MCF 10A (cell line): ENCODE measurements at regions not wholly inside any gene's neighbourhood (a gene's known extent, or its start where the extent isn't known, plus 50 kb on each side); places are given as distances from the start of the nearest gene placed in this dataset.

ENCODE experiments used
- BruUV-seq: library from RNA; stranded (reverse); fragments of 400-500 nt; replicated peaks from 2 replicates; lab custom pipeline; 2021; lab: Mats Ljungman, UMichigan
- CTCF ChIA-PET: fragments of 300-600 bp; sonication (Branson Sonifier 250); formaldehyde crosslinking; extraction: SDS; loops from one replicate; lab custom pipeline; 2021; ENCODE audit warnings: antibody characterized with exemption, inconsistent platforms; lab: Yijun Ruan, JAX
- POLR2A ChIA-PET: fragments of 300-600, 350-650 bp; sonication (Branson Sonifier 250); formaldehyde crosslinking; extraction: SDS; loops from one replicate; lab custom pipeline; 2020; ENCODE audit warnings: antibody characterized with exemption, inconsistent platforms; lab: Yijun Ruan, JAX
- DNase-seq: peaks from one replicate; pipeline ENCODE4 v3.0.0-alpha.2; 2018; ENCODE audit not compliant: unreplicated experiment
- H3K27ac Mint-ChIP-seq: one replicate; pipeline ENCODE4 v1.8.0; 2022; ENCODE audit warnings: mild to moderate bottlenecking, low read depth, mixed read lengths; ENCODE audit not compliant: unreplicated experiment
- H3K27me3 Mint-ChIP-seq: one replicate; pipeline ENCODE4 v1.8.0; 2022; ENCODE audit warnings: mixed read lengths; ENCODE audit not compliant: insufficient read depth, unreplicated experiment
- H3K36me3 Mint-ChIP-seq: one replicate; pipeline ENCODE4 v1.8.0; 2022; ENCODE audit warnings: mild to moderate bottlenecking, moderate library complexity, mixed read lengths; ENCODE audit not compliant: insufficient read depth, unreplicated experiment
- H3K4me1 Mint-ChIP-seq: one replicate; pipeline ENCODE4 v1.8.0; 2022; ENCODE audit warnings: mixed read lengths; ENCODE audit not compliant: insufficient read depth, unreplicated experiment
- H3K4me3 Mint-ChIP-seq: one replicate; pipeline ENCODE4 v1.8.0; 2022; ENCODE audit warnings: mild to moderate bottlenecking, moderate library complexity, mixed read lengths; ENCODE audit not compliant: unreplicated experiment
- H3K9me3 Mint-ChIP-seq: one replicate; pipeline ENCODE4 v1.8.0; 2022; ENCODE audit warnings: mixed read lengths; ENCODE audit not compliant: unreplicated experiment
- intact Hi-C: fragments of 100-400 bp; cut with micrococcal nuclease; formaldehyde crosslinking; loops from 2 replicates; pipeline ENCODE4 v1.14.1; 2022
- TF ChIP-seq, protein P1 (sequence below): fragments of 200-600 bp; IDR thresholded peaks from one replicate; pipeline ENCODE4 v1.8.0; 2022; ENCODE audit warnings: antibody characterized with exemption, mild to moderate bottlenecking; ENCODE audit not compliant: unreplicated experiment

DNA sequence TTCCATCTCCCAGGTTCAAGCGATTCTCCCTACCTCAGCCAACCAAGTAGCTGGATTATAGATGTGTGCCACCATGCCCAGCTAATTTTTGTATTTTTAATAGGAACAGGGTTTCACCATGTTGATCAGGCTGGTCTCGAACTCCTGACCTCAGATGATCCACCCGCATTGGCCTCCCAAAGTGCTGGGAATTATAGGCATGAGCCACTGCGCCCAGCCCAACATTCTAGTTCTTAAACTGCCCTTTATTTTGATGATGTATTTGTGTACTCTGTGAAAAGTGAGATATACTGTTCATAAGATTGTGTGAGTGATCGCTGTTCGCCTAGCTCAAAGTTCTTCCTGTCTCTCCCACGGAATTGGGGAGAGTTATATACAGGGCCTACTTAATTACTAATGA is 93.1 kb downstream of the HFE start:
- H3K36me3 Mint-ChIP-seq = no peaks in the 10 kb centered on the region
- no peaks in the 10 kb centered on the region for H3K27me3 Mint-ChIP-seq
- BruUV-seq = no TSS peak
- H3K27ac Mint-ChIP-seq = no peak overlapping the region
- no peak for DNase-seq
- no peak overlapping the region for H3K4me3 Mint-ChIP-seq
- peaks cover 24% of the 10 kb centered on the region for H3K4me1 Mint-ChIP-seq
- no peaks in the 10 kb centered on the region for H3K9me3 Mint-ChIP-seq
- intact Hi-C loops = no loop called here
- TF ChIP-seq, protein P1, sequence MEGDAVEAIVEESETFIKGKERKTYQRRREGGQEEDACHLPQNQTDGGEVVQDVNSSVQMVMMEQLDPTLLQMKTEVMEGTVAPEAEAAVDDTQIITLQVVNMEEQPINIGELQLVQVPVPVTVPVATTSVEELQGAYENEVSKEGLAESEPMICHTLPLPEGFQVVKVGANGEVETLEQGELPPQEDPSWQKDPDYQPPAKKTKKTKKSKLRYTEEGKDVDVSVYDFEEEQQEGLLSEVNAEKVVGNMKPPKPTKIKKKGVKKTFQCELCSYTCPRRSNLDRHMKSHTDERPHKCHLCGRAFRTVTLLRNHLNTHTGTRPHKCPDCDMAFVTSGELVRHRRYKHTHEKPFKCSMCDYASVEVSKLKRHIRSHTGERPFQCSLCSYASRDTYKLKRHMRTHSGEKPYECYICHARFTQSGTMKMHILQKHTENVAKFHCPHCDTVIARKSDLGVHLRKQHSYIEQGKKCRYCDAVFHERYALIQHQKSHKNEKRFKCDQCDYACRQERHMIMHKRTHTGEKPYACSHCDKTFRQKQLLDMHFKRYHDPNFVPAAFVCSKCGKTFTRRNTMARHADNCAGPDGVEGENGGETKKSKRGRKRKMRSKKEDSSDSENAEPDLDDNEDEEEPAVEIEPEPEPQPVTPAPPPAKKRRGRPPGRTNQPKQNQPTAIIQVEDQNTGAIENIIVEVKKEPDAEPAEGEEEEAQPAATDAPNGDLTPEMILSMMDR = no peak
- ChIA-PET CTCF (no interaction called here), POLR2A (interaction anchor here (0.6 to 2.2 kb wide), 4 partner anchors 8 to 89 kb away, joined by 3 to 19 read pairs (median 4); a partner anchor contains a TSS)

DNA sequence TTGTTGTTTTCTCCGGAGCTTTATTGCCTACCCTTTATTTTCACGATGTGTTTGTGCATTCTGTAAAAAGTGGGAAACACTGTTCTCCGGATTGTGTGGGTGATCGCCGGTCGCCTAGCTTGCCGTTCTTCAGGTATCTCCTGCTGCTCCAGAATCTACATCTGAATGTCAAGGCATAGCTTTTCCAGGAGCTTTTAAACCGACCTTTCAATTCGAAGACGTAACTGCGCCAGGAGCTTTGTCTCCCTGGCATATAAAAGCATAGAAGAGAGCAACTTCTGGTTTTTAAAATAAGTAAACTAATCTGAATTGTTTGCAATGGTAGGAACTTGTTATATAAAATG is 96.0 kb downstream of the HFE start:
- Mint-ChIP-seq H3K9me3 (no peaks in the 10 kb centered on the region), H3K36me3 (no peaks in the 10 kb centered on the region), H3K27me3 (no peaks in the 10 kb centered on the region), H3K4me1 (peaks cover 26% of the 10 kb centered on the region), H3K4me3 (peak overlapping the region; percentile 79), H3K27ac (peak overlapping the region; percentile 84)
- POLR2A ChIA-PET = interaction anchor here (0.6 to 19.0 kb wide), 27 partner anchors 10 to 1677 kb away, joined by 3 to 1160 read pairs (median 5); a partner anchor contains a TSS
- intact Hi-C loops = no loop called here
- CTCF ChIA-PET = interaction anchor here (0.8 to 2.0 kb wide), 3 partner anchors 9 to 14 kb away, joined by 3 to 6 read pairs (median 3); a partner anchor contains a TSS
- BruUV-seq = no TSS peak
- DNase-seq = no peak
- TF ChIP-seq, protein P1 = no peak

DNA sequence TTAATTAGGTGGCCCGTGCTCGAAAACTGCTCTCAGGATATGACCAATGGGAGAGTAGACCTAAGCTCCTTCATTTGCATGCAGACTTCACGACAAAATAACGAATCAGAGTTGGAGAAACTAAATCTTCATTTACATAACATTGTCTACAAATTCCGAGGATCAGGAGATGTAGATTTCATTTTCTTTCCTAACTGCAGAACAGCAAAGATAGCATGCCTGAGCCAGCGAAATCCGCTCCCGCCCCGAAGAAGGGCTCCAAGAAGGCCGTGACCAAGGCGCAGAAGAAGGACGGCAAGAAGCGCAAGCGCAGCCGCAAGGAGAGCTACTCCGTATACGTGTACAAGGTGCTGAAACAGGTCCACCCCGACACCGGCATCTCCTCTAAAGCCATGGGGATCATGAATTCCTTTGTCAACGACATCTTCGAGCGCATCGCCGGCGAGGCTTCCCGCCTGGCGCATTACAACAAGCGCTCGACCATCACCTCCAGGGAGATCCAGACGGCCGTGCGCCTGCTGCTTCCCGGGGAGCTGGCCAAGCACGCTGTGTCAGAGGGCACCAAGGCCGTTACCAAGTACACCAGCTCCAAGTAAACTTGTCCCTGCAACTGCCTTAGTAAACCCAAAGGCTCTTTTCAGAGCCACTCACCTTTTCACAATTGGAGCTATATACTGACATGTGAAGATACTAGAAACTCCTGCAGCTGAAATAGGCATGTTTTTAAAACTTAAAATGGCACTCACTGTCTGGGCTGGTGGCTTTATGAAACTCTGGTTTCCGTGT is 96.5 kb downstream of the HFE start:
- Mint-ChIP-seq H3K9me3 (no peaks in the 10 kb centered on the region), H3K27me3 (no peaks in the 10 kb centered on the region), H3K4me1 (peaks cover 27% of the 10 kb centered on the region), H3K27ac (peak overlapping the region; percentile 84), H3K36me3 (peaks cover 2% of the 10 kb centered on the region), H3K4me3 (peak overlapping the region; percentile 79)
- DNase-seq = peak; percentile 56
- ChIA-PET POLR2A (interaction anchor here (0.6 to 19.0 kb wide), 29 partner anchors 10 to 1676 kb away, joined by 3 to 1160 read pairs (median 5); a partner anchor contains a TSS), CTCF (interaction anchor here (0.6 to 2.0 kb wide), 4 partner anchors 10 to 60 kb away, joined by 3 to 6 read pairs (median 3); a partner anchor contains a TSS)
- TSS peak; percentile 100 for BruUV-seq
- intact Hi-C loops = no loop called here
- TF ChIP-seq, protein P1 = no peak

DNA sequence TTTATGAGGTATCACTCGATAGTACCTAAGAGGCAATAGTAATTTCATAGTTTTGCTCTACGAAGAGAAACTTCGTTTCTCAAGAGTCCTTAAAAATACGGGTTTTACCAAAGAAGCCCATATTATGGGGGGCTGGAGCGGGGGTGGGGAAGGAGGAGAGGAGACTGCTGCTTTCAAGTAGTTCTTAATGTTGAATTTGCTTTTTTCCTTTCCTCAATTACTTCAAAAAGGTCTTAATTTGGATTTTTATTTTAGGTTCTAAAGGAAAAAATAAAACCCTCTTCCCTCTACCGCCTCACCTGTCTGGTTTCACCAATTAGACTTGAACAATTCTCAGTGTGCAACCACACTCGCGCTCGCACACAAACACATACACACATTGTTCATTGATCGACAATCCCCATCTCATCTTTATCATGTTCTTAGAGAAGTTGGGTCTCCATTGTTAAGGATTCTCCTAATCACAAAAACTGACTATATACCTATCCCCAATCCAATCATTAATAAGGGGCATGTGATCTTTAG is 97.2 kb downstream of the HFE start:
- Mint-ChIP-seq H3K27me3 (no peaks in the 10 kb centered on the region), H3K27ac (no peak overlapping the region), H3K36me3 (peaks cover 7% of the 10 kb centered on the region), H3K4me1 (peaks cover 27% of the 10 kb centered on the region), H3K9me3 (no peaks in the 10 kb centered on the region), H3K4me3 (peak overlapping the region; percentile 79)
- no TSS peak for BruUV-seq
- TF ChIP-seq, protein P1 = no peak
- no peak for DNase-seq
- ChIA-PET CTCF (interaction anchor here (0.6 to 0.9 kb wide), 3 partner anchors 9 to 60 kb away, joined by 3 to 9 read pairs (median 3); a partner anchor contains a TSS), POLR2A (interaction anchor here (0.7 to 19.0 kb wide), 17 partner anchors 11 to 1653 kb away, joined by 3 to 1160 read pairs (median 7); a partner anchor contains a TSS)
- intact Hi-C loops = no loop called here
